Ovary (tissue), 3 donors: ENCODE measurements at regions not wholly inside any gene's neighbourhood (a gene's known extent, or its start where the extent isn't known, plus 50 kb on each side); places are given as distances from the start of the nearest gene placed in this dataset.

Source experiments
- CTCF ChIP-seq, 3 donors: fragments of 450-650 bp in 2 of 3; fragments of 200-600 bp in 1 of 3; IDR thresholded peaks; one replicate each; pipeline versions ENCODE4 v1.5.1 to v1.8.0; 2016 to 2022; ENCODE audit warnings: antibody characterized with exemption in 3 of 3, mild to moderate bottlenecking in 1 of 3
- EP300 ChIP-seq: sonication (generic); formaldehyde crosslinking; IDR thresholded peaks from one replicate; pipeline ENCODE4 v1.6.1; 2017; ENCODE audit warnings: antibody characterized with exemption
- POLR2A ChIP-seq: fragments of 450-650 bp; IDR thresholded peaks from one replicate; pipeline ENCODE4 v1.6.1; 2017; ENCODE audit warnings: antibody characterized with exemption, mild to moderate bottlenecking, moderate library complexity
- donor health status: DM: no; HTN: no; CAD: no.

GRCh38 chr12:83326666-83327065 is 640.0 kb downstream of the TMTC2 start:
- TF ChIP-seq CTCF (IDR thresholded peaks at IDR 0.05) (no peak), POLR2A (no peak), EP300 (no peak)
